HEK293T (cell line): ENCODE measurements at regions not wholly inside any gene's neighbourhood (a gene's known extent, or its start where the extent isn't known, plus 50 kb on each side); places are given as distances from the start of the nearest gene placed in this dataset.

Experiments used
- CTCF ChIA-PET: fragments of 350-600 bp; formaldehyde crosslinking; extraction: SDS; loops from one replicate; lab custom pipeline; 2021; ENCODE audit warnings: antibody characterized with exemption, inconsistent platforms; lab: Yijun Ruan, JAX
- POLR2A ChIA-PET: fragments of 350-600 bp; formaldehyde crosslinking; extraction: SDS; loops from one replicate; lab custom pipeline; 2020; ENCODE audit warnings: antibody characterized with exemption, inconsistent platforms; lab: Yijun Ruan, JAX
- DNase-seq: peaks from one replicate; pipeline ENCODE4 v3.0.0; 2012; ENCODE audit warnings: mixed read lengths; ENCODE audit errors: extremely low spot score
- ARNT ChIP-seq: fragments of 450-650 bp; IDR thresholded peaks from 2 replicates; pipeline ENCODE4 v1.6.1; 2017; ENCODE audit warnings: mild to moderate bottlenecking
- BHLHE40 ChIP-seq: fragments of 450-650 bp; IDR thresholded peaks from 2 replicates; pipeline ENCODE4 v1.6.1; 2016; ENCODE audit warnings: mild to moderate bottlenecking, moderate library complexity, borderline replicate concordance
- CTBP1 ChIP-seq: fragments of 450-650 bp; IDR thresholded peaks from 2 replicates; pipeline ENCODE4 v1.6.1; 2016; ENCODE audit warnings: borderline replicate concordance
- ELF4 ChIP-seq: fragments of 450-650 bp; IDR thresholded peaks from 2 replicates; pipeline ENCODE4 v1.6.1; 2017; ENCODE audit warnings: antibody characterized with exemption
- FOXA1 ChIP-seq: fragments of 450-650 bp; IDR thresholded peaks from 2 replicates; pipeline ENCODE4 v1.6.1; 2016; ENCODE audit warnings: mild to moderate bottlenecking
- FOXK2 ChIP-seq: fragments of 450-650 bp; IDR thresholded peaks from 2 replicates; pipeline ENCODE4 v1.6.1; 2016; ENCODE audit warnings: mild to moderate bottlenecking
- FOXM1 ChIP-seq: fragments of 450-650 bp; IDR thresholded peaks from 2 replicates; pipeline ENCODE4 v1.6.1; 2017; ENCODE audit warnings: mild to moderate bottlenecking, borderline replicate concordance
- HDGF ChIP-seq: fragments of 450-650 bp; IDR thresholded peaks from 2 replicates; pipeline ENCODE4 v1.6.1; 2017; ENCODE audit warnings: antibody characterized with exemption, borderline replicate concordance
- L3MBTL2 ChIP-seq: fragments of 450-650 bp; conservative IDR thresholded peaks from 2 replicates; pipeline ENCODE4 v1.6.1; 2016; ENCODE audit warnings: mild to moderate bottlenecking
- LEF1 ChIP-seq: fragments of 450-650 bp; IDR thresholded peaks from 2 replicates; pipeline ENCODE4 v1.6.1; 2017; ENCODE audit warnings: mild to moderate bottlenecking, borderline replicate concordance
- NFRKB ChIP-seq: fragments of 450-650 bp; IDR thresholded peaks from 2 replicates; pipeline ENCODE4 v1.6.1; 2016; ENCODE audit warnings: mild to moderate bottlenecking, moderate library complexity
- SP1 ChIP-seq: fragments of 450-650 bp; IDR thresholded peaks from 2 replicates; pipeline ENCODE4 v1.6.1; 2017
- SUZ12 ChIP-seq: fragments of 450-650 bp; IDR thresholded peaks from 2 replicates; pipeline ENCODE4 v1.6.1; 2016; ENCODE audit warnings: mild to moderate bottlenecking
- TARDBP ChIP-seq: fragments of 450-650 bp; IDR thresholded peaks from 2 replicates; pipeline ENCODE4 v1.6.1; 2016
- ZNF384 ChIP-seq: fragments of 450-650 bp; IDR thresholded peaks from 2 replicates; pipeline ENCODE4 v1.6.1; 2016
- TF ChIP-seq, protein P1 (sequence below): fragments of 450-650 bp; IDR thresholded peaks from 2 replicates; pipeline ENCODE4 v1.6.1; 2016

DNA sequence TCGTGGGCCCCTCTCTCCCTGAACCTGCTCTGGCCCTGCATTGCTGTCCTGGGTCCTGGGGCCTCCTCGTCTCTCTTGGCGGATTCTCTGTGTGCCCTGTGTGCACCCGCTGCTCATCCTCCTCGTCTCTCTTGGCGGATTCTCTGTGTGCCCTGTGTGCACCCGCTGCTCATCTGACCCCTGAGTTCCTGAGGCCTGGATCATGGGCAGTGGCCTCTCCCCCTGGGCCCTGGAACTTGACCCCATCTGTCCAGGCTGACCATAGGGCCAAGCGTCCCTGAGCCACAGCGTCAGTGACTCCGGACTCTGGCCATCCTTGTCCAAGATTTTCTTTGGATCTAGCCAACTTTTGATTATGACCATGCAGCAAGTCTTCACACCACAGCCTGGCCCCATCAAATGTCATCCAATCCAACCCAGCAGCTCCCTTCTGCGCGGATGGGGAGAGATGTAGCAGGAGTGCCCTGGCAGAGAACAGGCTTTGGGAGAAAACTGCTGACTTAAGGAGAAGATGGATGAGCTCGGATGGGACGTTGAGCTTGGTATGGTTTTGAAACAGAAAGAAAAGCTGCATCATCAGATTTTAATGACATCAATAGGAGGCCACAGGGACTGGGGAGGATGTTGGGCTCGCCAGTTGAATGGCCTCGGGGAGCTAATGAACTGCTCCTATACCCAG lies 455.1 kb upstream of the HS6ST1 start:
- ChIA-PET POLR2A (no interaction called here), CTCF (interaction anchor here (0.6 kb wide), 1 partner anchor 37 kb away, joined by 3 read pairs; no protein-coding TSS in a partner anchor)
- no peak for DNase-seq
- TF ChIP-seq L3MBTL2 (no peak), NFRKB (no peak), BHLHE40 (no peak), TARDBP (no peak), ELF4 (no peak), ARNT (no peak), FOXA1 (no peak), SP1 (no peak), FOXK2 (no peak), FOXM1 (no peak)
- TF ChIP-seq, protein P1, sequence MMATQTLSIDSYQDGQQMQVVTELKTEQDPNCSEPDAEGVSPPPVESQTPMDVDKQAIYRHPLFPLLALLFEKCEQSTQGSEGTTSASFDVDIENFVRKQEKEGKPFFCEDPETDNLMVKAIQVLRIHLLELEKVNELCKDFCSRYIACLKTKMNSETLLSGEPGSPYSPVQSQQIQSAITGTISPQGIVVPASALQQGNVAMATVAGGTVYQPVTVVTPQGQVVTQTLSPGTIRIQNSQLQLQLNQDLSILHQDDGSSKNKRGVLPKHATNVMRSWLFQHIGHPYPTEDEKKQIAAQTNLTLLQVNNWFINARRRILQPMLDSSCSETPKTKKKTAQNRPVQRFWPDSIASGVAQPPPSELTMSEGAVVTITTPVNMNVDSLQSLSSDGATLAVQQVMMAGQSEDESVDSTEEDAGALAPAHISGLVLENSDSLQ: no peak

DNA sequence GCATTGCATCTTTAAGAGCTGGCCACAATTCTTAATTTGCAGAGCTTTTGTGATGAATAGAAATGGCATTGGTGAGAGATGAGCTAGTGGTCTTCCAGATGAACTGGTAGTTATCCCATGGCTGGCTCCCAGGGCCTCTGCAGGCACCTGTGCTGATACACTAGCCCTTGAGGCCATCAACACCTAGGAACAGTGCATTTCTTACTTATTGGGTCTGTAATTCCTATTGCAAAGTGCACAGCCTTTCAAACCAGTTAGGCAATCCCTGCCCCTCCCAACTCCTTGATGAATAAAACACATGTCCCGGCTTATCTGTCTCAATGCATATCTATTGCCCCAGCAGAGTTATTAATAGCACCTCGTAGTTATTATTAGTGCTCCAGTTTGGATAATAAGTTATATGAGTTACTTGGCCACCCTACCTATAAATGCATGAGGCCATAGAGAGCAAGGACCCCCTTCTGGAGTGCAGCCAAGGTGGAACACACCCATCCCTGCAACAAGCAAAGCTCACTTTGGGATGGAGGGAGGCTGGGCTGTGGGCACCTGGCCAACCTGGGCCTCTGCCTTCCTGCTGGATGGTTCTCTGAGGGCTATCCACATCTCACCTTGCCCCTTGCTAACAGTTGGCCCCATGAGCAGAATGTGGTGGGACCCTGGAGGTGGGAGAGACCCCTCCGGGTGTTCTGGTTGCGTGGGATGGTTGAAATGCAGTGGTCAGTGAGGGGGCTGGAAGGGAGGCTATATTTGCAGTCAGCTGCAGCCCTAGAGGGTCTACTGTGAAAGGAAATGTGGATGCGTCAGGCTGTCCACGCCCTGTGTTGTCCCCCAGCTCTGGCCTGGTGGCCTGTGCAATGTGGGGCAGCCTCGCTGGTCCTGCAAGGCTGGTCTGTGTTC lies 455.9 kb upstream of the HS6ST1 start:
- ChIA-PET POLR2A (no interaction called here), CTCF (no interaction called here)
- no peak for TF ChIP-seq BHLHE40
- TF ChIP-seq NFRKB: no peak
- no peak for TF ChIP-seq L3MBTL2
- no peak for TF ChIP-seq LEF1
- no peak for TF ChIP-seq HDGF
- TF ChIP-seq ELF4: no peak
- TF ChIP-seq FOXK2: no peak
- TF ChIP-seq FOXM1: no peak
- TF ChIP-seq FOXA1: no peak
- no peak for TF ChIP-seq SP1
- TF ChIP-seq TARDBP: no peak
- TF ChIP-seq ARNT: no peak
- TF ChIP-seq CTBP1: no peak
- no peak for TF ChIP-seq ZNF384
- TF ChIP-seq, protein P1: no peak
- no peak for TF ChIP-seq SUZ12
- DNase-seq: no peak

DNA sequence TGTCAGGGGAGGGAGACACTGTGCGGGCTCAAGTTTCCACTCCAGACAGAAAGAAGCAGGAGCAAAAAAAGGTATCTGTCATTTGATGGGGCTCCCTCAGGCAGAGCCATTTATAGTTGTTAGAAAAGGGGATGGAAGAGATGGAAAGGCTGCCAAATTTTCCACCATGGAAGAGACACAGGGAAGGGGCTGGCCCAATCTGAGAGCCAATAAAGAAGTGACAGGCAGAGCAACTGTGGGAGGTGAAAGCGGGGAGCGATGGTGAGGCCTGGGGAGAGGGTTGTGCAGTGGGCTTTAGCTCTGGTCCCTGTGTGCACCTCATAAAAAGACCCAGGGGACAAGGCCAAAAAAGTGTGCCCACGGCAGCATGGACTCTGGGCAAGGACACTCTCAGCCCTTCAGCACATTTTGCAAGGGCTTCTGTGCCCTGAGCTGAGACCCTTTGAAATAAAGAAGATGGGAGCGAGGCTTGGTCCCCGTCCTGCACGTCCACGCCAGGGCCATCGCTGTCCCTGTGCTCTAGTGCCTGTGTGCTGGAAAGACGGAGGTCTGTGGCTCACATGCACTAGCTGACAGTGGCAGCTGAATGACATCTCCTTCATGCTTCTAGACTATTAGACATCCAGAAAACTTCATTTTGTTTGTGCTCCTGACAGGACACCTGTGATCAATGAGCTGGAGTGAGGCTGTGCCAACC lies 456.7 kb upstream of the HS6ST1 start:
- TF ChIP-seq ARNT: no peak
- no peak for TF ChIP-seq FOXK2
- no peak for TF ChIP-seq NFRKB
- no peak for TF ChIP-seq FOXM1
- TF ChIP-seq BHLHE40: no peak
- no peak for TF ChIP-seq LEF1
- no peak for TF ChIP-seq HDGF
- no peak for TF ChIP-seq TARDBP
- TF ChIP-seq ELF4: no peak
- no peak for TF ChIP-seq FOXA1
- TF ChIP-seq, protein P1: no peak
- TF ChIP-seq SP1: no peak
- CTCF ChIA-PET: no interaction called here
- DNase-seq: no peak

DNA sequence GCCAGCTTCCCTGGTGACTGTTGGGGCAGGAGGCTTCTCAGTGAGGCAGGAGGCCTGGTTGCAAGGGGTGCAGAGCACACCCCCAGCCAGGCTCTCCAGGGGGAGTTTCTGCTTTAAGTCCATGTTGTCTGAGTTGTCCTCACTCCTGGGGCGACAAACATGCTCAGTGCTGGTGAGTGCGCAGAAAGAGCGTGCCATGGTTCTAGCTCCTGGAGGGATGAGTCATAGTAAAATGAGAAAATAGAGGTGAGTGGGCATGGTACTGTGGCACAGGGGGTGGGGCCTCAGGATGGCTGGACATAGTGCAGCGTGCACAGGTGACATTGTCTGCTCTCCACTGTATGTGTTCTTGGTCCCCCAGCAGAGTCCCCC lies 457.2 kb upstream of the HS6ST1 start:
- TF ChIP-seq, protein P1: no peak
- TF ChIP-seq SP1 (no peak), LEF1 (no peak), ELF4 (no peak), FOXK2 (no peak), FOXM1 (no peak)
- ChIA-PET CTCF (no interaction called here), POLR2A (no interaction called here)

More for the DNA sequence above, 456.7 kb upstream of the HS6ST1 start:
- POLR2A ChIA-PET: no interaction called here

More for the DNA sequence above, 457.2 kb upstream of the HS6ST1 start:
- no peak for DNase-seq
